Ectodermal cell (in vitro differentiated cells): ENCODE measurements at regions not wholly inside any gene's neighbourhood (a gene's known extent, or its start where the extent isn't known, plus 50 kb on each side); places are given as distances from the start of the nearest gene placed in this dataset.

Experiments used
- H3K27ac ChIP-seq: 2 replicates; pipeline ENCODE4 v1.7.0; 2013; ENCODE audit warnings: mild to moderate bottlenecking, low read depth, low read length; ENCODE audit not compliant: insufficient read depth, poor library complexity, severe bottlenecking
- H3K27me3 ChIP-seq: 2 replicates; pipeline ENCODE4 v1.7.0; 2013; ENCODE audit warnings: mild to moderate bottlenecking, low read length; ENCODE audit not compliant: insufficient read depth, control insufficient read depth, poor library complexity, severe bottlenecking
- H3K36me3 ChIP-seq: one replicate; pipeline ENCODE4 v1.7.0; 2013; ENCODE audit warnings: low read length; ENCODE audit not compliant: control insufficient read depth, insufficient read depth
- H3K4me1 ChIP-seq: one replicate; pipeline ENCODE4 v1.7.0; 2013; ENCODE audit warnings: low read length; ENCODE audit not compliant: control insufficient read depth, insufficient read depth
- H3K4me3 ChIP-seq: 2 replicates; pipeline ENCODE4 v1.7.0; 2013; ENCODE audit warnings: low read depth, low read length, control low read depth; ENCODE audit not compliant: insufficient read depth
- H3K9me3 ChIP-seq: 2 replicates; pipeline ENCODE4 v1.7.0; 2013; ENCODE audit warnings: mild to moderate bottlenecking, low read length, moderate library complexity; ENCODE audit not compliant: control insufficient read depth
- WGBS, 2 experiments: methylation state at CpG; one replicate each; pipeline ENCODE4 v1.1.7; 2013; ENCODE audit warnings: missing lambda C conversion rate in 2 of 2; 5-methylcytosine and 5-hydroxymethylcytosine counted together

DNA sequence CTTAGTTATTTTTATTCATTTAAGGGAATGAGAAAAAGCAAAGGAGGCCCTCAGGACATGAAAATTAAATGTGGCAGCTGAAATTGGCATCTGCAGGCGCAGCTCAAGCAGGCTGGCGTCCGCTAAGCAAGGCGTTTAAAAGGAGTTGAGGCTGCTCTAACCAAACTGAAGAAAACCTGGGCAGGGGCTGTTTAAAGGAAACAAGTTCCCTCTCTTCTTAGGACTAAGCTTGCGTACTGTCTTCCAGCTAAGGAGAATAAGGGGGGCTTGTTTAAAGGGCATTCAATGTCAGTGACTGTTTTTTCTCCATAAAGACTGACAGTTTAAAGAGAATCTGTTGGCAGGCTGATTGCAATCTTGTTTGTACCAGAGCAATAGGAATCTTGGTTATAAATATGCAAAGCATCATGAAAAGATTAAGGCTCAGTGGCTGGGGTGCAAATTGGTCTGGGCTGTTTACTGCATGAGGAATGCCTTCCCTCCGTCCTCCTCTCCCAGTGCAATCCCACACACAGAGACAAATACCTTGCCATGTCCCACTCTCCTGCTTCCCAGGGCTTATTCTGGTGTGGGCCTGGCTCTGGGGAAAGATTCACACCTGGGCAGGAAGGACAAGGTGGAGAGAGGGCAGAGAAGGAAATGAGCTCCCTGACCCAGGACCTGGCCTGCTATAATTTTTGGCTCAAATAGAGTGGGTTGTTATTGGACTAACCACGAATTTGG is 85.9 kb upstream of the LIFR start:
- Histone ChIP-seq H3K9me3 (no peaks in the 10 kb centered on the region), H3K4me1 (no peaks in the 10 kb centered on the region), H3K4me3 (no peak overlapping the region), H3K27me3 (no peaks in the 10 kb centered on the region), H3K36me3 (no peaks in the 10 kb centered on the region), H3K27ac (no peak overlapping the region)
- 84 to 87% methylated on average over 7 of the region's 7 CpGs for WGBS, 2 experiments

DNA sequence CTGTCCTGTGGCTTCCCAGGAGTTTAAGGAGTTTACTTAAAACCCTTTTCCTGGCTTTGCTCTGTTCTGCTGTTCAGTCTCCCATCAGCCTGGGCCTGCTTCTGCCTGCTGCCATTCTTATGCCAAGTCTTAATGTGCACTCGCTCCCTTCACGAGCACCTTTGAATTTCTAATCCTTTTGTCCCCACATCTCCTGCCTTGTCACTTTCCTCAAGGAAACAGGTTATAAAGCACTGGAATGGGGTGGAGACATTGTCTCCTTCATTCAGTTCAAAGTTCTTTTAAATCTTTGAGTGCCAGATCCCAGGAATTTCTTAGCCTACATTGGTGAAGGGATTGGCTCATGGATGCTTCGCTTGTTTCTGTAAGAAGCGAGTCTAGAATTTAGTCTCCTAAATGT is 87.2 kb upstream of the LIFR start:
- Histone ChIP-seq H3K4me1 (no peaks in the 10 kb centered on the region), H3K36me3 (no peaks in the 10 kb centered on the region), H3K4me3 (no peak overlapping the region), H3K9me3 (no peaks in the 10 kb centered on the region), H3K27me3 (no peaks in the 10 kb centered on the region), H3K27ac (no peak overlapping the region)
- 90 to 92% methylated on average over 4 of the region's 4 CpGs for WGBS, 2 experiments

DNA sequence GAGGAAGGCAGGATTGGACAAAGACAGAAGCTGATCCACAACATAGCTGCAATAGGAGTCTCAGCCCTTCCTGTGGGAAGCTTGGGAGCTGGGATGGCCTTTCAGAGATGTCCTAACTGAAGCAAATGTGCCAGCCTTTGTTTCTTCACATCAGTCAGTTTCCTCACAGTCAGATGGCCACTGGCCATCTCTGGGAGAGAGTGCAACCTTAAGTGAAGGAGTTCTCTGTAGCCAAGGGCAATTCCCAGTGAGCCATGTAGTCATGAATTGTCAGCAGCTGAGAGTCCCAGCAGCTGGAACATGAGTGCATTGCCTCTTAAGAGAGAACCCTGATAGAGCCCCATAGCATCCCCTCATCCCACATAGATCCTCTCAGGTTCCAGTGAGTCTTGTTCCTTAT is 89.1 kb upstream of the LIFR start:
- H3K4me1 ChIP-seq, result no peaks in the 10 kb centered on the region

DNA sequence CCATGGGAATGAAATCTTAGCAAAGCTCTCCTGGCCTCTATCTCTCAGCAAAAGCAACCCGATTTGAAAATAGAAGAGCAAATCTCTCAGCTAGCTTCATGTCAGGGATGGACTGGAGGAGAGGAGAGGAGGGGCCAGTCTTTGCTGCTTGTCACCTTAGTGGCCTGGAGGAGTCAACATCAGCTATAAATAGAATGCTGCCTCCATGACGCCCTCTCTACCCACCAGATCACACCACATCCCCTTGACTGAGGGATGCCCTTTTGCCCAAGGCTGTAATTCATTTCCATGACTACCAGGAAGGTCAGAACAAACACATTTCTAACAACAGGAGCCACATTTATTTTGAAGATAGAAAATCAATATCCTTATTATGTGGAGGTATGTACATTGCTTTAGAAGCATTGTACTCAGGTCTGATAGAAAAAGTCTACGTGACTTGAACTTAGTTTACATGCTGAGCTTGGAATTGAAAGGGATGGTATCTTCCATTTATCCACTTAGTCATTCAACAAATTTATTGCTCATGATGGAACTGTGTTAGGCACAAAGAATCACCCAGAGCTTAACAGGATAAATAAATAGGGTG is 92.4 kb upstream of the LIFR start:
- H3K27ac ChIP-seq, result no peak overlapping the region
- no peaks in the 10 kb centered on the region for H3K4me1 ChIP-seq
- peaks cover 3% of the 10 kb centered on the region for H3K27me3 ChIP-seq
- H3K9me3 ChIP-seq, result no peaks in the 10 kb centered on the region
- no peaks in the 10 kb centered on the region for H3K36me3 ChIP-seq
- no peak overlapping the region for H3K4me3 ChIP-seq
- WGBS, 2 experiments, result 86 to 95% methylated on average over 3 of the region's 3 CpGs

More for the DNA sequence above, 89.1 kb upstream of the LIFR start:
- Histone ChIP-seq H3K9me3 (no peaks in the 10 kb centered on the region), H3K27me3 (no peaks in the 10 kb centered on the region), H3K27ac (no peak overlapping the region), H3K4me3 (no peak overlapping the region), H3K36me3 (no peaks in the 10 kb centered on the region)

DNA sequence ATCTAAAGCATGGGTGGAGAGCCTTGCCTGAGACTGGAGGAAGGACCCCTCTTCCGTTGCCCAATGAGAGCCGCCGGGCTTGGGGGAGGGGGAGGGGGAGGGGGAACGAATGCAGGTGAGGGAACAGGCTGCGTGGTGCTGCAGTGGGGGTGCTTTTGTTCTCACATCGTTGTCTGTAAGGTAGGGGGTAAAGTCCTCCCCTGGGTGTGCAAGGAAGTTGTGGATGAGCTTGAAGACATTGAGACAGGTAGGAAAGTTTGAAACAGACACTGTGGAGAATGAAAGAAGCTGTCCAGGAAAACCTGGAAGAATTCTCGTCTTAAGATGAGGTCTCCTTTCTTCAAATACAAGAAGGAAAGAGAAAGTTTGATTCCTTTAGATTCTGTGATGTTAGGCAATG is 94.1 kb upstream of the LIFR start:
- Histone ChIP-seq H3K9me3 (no peaks in the 10 kb centered on the region), H3K4me1 (no peaks in the 10 kb centered on the region), H3K27ac (no peak overlapping the region), H3K36me3 (no peaks in the 10 kb centered on the region), H3K4me3 (no peak overlapping the region), H3K27me3 (peaks cover 4% of the 10 kb centered on the region)
- WGBS, 2 experiments, result 65 to 66% methylated on average over 7 of the region's 7 CpGs

DNA sequence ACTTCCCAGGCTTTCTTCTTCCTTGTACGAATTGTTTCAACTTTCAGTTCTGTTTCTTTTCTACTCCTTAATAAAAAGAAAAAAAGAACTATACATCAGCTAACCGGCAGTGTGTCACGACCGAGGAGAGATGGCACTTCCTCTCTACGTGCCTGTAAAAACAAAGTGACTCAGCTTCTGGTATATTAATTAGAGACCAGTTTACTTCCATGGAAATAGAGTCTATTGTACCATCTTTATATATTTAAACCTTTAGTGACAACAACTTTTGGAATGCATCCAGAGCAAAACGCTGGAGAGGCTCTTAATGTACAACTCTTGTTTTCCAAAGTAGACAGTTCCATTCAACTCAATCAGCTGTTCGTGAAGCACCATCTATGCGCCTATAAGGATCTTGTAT is 94.5 kb upstream of the LIFR start:
- Histone ChIP-seq H3K27ac (no peak overlapping the region), H3K36me3 (no peaks in the 10 kb centered on the region), H3K27me3 (peaks cover 4% of the 10 kb centered on the region), H3K4me1 (no peaks in the 10 kb centered on the region), H3K4me3 (no peak overlapping the region), H3K9me3 (no peaks in the 10 kb centered on the region)
- WGBS, 2 experiments, result 84 to 97% methylated on average over 7 to 8 of the region's 8 CpGs

DNA sequence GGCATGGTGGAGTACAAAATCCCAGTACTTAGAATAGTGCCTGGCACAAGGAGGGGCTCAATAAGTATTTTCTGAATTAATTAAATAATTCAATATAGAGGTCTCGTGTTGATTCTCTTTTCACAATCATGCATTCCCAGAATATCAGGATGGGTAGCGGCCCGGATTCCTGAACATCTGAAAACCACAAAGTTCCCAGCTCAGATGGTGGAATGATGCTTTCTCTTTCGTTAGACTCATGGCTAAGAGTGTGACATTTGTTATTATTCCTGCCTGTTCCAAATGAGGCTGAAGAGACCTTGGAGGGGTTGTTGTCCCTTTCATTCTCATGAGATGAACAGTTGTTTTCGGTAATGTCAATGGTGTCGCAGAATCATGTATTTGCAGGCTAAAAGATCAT is 95.4 kb upstream of the LIFR start:
- Histone ChIP-seq H3K27me3 (peaks cover 6% of the 10 kb centered on the region), H3K4me1 (no peaks in the 10 kb centered on the region), H3K36me3 (no peaks in the 10 kb centered on the region), H3K9me3 (no peaks in the 10 kb centered on the region), H3K4me3 (no peak overlapping the region), H3K27ac (no peak overlapping the region)
- 95 to 96% methylated on average over 6 of the region's 6 CpGs for WGBS, 2 experiments

DNA sequence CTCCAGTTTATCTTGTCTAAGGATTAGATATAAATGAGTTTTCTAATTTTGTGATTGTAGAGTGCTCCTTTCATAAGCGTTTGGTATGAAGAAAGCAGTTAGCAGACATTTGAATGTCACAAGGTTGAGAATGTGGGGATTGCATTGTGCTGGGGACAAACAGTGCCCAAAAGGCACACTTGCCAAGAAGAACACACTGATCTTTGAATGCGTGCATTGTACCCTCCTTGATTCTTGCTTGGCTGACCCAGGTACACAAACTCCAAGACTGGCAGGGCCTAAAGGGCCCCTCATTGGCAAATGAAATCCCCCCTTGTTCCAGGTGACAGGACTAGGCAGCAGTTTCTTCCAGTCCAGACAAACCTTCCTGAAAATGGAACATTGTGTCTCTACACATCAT is 96.9 kb upstream of the LIFR start:
- H3K9me3 ChIP-seq, result no peaks in the 10 kb centered on the region
- H3K27me3 ChIP-seq, result peaks cover 13% of the 10 kb centered on the region
- H3K4me3 ChIP-seq, result no peak overlapping the region
- no peaks in the 10 kb centered on the region for H3K4me1 ChIP-seq
- no peaks in the 10 kb centered on the region for H3K36me3 ChIP-seq
- 95% methylated on average over 2 of the region's 2 CpGs for WGBS, 2 experiments
- H3K27ac ChIP-seq, result no peak overlapping the region

DNA sequence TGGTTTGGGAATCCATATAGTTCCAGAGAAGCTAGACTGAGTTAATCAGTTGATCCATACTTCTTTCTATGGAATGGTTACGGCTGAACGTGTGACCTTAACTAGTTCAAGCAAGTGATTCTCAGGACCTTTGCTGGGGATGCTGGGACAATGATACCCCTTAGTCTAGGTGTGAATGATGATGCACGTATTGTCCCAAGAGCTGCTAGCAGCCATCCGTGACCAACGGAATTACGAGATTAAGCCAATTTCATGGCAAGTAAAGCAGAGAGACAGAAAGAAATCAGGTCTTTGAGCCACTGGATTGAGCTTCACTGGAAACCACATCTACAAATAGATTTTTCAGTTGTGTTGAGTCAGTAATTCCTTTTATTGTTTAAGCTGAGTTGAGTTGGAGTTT is 99.2 kb upstream of the LIFR start:
- WGBS, 2 experiments, result 90 to 91% methylated on average over 6 of the region's 6 CpGs
- Histone ChIP-seq H3K9me3 (no peaks in the 10 kb centered on the region), H3K27me3 (peaks cover 13% of the 10 kb centered on the region), H3K27ac (no peak overlapping the region), H3K4me1 (no peaks in the 10 kb centered on the region), H3K36me3 (no peaks in the 10 kb centered on the region), H3K4me3 (no peak overlapping the region)

DNA sequence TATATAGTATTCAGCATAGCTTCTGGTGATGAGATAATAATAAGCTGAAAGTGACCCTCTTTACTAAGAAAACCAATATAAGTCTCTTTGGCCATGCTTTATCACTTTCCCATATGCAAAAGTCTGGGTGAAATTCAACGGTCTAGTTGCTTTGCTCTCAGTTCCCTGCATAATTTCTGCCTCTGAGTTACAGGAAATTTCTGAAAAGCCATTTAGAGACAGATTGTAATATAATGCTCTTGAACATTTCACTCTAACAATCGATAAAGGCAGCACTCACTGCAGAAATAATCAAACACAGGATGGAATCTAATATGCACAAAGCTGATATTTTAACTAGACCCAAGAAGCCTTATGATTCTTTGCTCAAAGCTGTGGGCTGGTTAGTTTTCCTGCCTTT is 100.1 kb upstream of the LIFR start:
- Histone ChIP-seq H3K4me3 (no peak overlapping the region), H3K9me3 (no peaks in the 10 kb centered on the region), H3K4me1 (no peaks in the 10 kb centered on the region), H3K36me3 (no peaks in the 10 kb centered on the region), H3K27ac (no peak overlapping the region), H3K27me3 (peaks cover 13% of the 10 kb centered on the region)
- 72 to 100% methylated on average over 2 of the region's 2 CpGs for WGBS, 2 experiments
